ENCODE measurements at regions not wholly inside any gene's neighbourhood (a gene's known extent, or its start where the extent isn't known, plus 50 kb on each side); places are given as distances from the start of the nearest gene placed in this dataset.

GRCh38 chr13:34701919-34702318, 240.2 kb upstream of the NBEA start:
- no peak for TF ChIP-seq CTCF (IDR thresholded peaks at IDR 0.05)
- H3K27me3 ChIP-seq (ENCODE audit: control insufficient read depth in 2 of 2, insufficient read depth in 2 of 2, low read length in 2 of 2): no peaks in the 10 kb centered on the region
- no peak overlapping the region for H3K4me3 Mint-ChIP-seq
- H3K27ac ChIP-seq (ENCODE audit: low read depth in 1 of 2, low read length in 2 of 2): no peak overlapping the region
- H3K36me3 ChIP-seq (replicated peaks in 1 of 2; ENCODE audit: control insufficient read depth in 1 of 2, insufficient read depth in 2 of 2, low read length in 2 of 2): no peaks in the 10 kb centered on the region
- H3K9me3 ChIP-seq (replicated peaks in 1 of 2; ENCODE audit: control insufficient read depth in 1 of 2, insufficient read depth in 1 of 2, low read length in 2 of 2): peaks cover 11 to 13% of the 10 kb centered on the region in 2 donors
- H3K27me3 Mint-ChIP-seq (ENCODE audit: low read depth in 3 of 3): no peaks in the 10 kb centered on the region
- intact Hi-C loops (cut with micrococcal nuclease): no loop called here
- no peaks in the 10 kb centered on the region for H3K36me3 Mint-ChIP-seq
- H3K9ac ChIP-seq (ENCODE audit: insufficient read depth, low read length, poor library complexity, severe bottlenecking): no peak overlapping the region
- no peak overlapping the region for H2AFZ ChIP-seq (ENCODE audit: insufficient read depth, low read depth, low read length, poor library complexity, severe bottlenecking)
- no peaks in the 10 kb centered on the region for H4K20me1 ChIP-seq (ENCODE audit: insufficient read depth, low read length)
- no peaks in the 10 kb centered on the region for H3K4me1 ChIP-seq (ENCODE audit: control insufficient read depth in 1 of 2, insufficient read depth in 2 of 2, low read length in 2 of 2)
- 100% methylated on average over 1 of the region's 4 CpGs for WGBS (ENCODE audit: insufficient coverage)
- H3K9me3 Mint-ChIP-seq: peaks cover 2 to 18% (median 13%) of the 10 kb centered on the region in 7 donors
- H3K27ac Mint-ChIP-seq: no peak overlapping the region
- H3K4me3 ChIP-seq (replicated peaks in 1 of 3; ENCODE audit: low read depth in 2 of 3, low read length in 3 of 3): no peak overlapping the region
- no peaks in the 10 kb centered on the region for H3K79me2 ChIP-seq (ENCODE audit: insufficient read depth, low read length)
- DNase-seq: no peak
- no peaks in the 10 kb centered on the region for H3K4me1 Mint-ChIP-seq
- no peak overlapping the region for H3K4me2 ChIP-seq (replicated peaks; ENCODE audit: extremely low read depth, low read length, poor library complexity, severe bottlenecking)

- H3K27ac Mint-ChIP-seq: no peak overlapping the region
- H3K4me3 ChIP-seq (replicated peaks in 1 of 3; ENCODE audit: low read depth in 2 of 3, low read length in 3 of 3): no peak overlapping the region
- H3K79me2 ChIP-seq (ENCODE audit: insufficient read depth, low read length): no peaks in the 10 kb centered on the region
- no peak for DNase-seq
- no peaks in the 10 kb centered on the region for H4K20me1 ChIP-seq (ENCODE audit: insufficient read depth, low read length)
- intact Hi-C loops (cut with micrococcal nuclease): no loop called here
- H3K36me3 ChIP-seq (replicated peaks in 1 of 2; ENCODE audit: control insufficient read depth in 1 of 2, insufficient read depth in 2 of 2, low read length in 2 of 2): no peaks in the 10 kb centered on the region
- H3K27ac ChIP-seq (ENCODE audit: low read depth in 1 of 2, low read length in 2 of 2): no peak overlapping the region
- peaks cover 14 to 19% of the 10 kb centered on the region in 2 donors for H3K9me3 ChIP-seq (replicated peaks in 1 of 2; ENCODE audit: control insufficient read depth in 1 of 2, insufficient read depth in 1 of 2, low read length in 2 of 2)
- no peaks in the 10 kb centered on the region for H3K4me1 ChIP-seq (ENCODE audit: control insufficient read depth in 1 of 2, insufficient read depth in 2 of 2, low read length in 2 of 2)
- H3K27me3 ChIP-seq (ENCODE audit: control insufficient read depth in 2 of 2, insufficient read depth in 2 of 2, low read length in 2 of 2): no peaks in the 10 kb centered on the region
- H3K9ac ChIP-seq (ENCODE audit: insufficient read depth, low read length, poor library complexity, severe bottlenecking): no peak overlapping the region
- H3K4me3 Mint-ChIP-seq: no peak overlapping the region
- WGBS (ENCODE audit: insufficient coverage): no CpG with 5 or more reads among the region's 1 CpG
- H3K27me3 Mint-ChIP-seq (ENCODE audit: low read depth in 3 of 3): peaks cover 0 to 1% (median 0%) of the 10 kb centered on the region in 3 donors
- H2AFZ ChIP-seq (ENCODE audit: insufficient read depth, low read depth, low read length, poor library complexity, severe bottlenecking): no peak overlapping the region
- no peaks in the 10 kb centered on the region for H3K4me1 Mint-ChIP-seq
- peaks cover 2 to 17% (median 14%) of the 10 kb centered on the region in 7 donors for H3K9me3 Mint-ChIP-seq
- no peaks in the 10 kb centered on the region for H3K36me3 Mint-ChIP-seq
- H3K4me2 ChIP-seq (replicated peaks; ENCODE audit: extremely low read depth, low read length, poor library complexity, severe bottlenecking): no peak overlapping the region
- no peak for TF ChIP-seq CTCF (IDR thresholded peaks at IDR 0.05)
Observed at GRCh38 chr13:34708566-34709313, 233.3 kb upstream of the NBEA start.
